CD4-positive, alpha-beta T cell treated with Interleukin-15 for 1 hour (primary cell): ENCODE measurements at regions not wholly inside any gene's neighbourhood (a gene's known extent, or its start where the extent isn't known, plus 50 kb on each side); places are given as distances from the start of the nearest gene placed in this dataset.

Source experiments
- DNase-seq: peaks from one replicate; pipeline ENCODE4 v3.0.0-alpha.2; 2020

- DNase-seq = no peak
Measured at GRCh38 chr9:7228726-7229125, 471.0 kb downstream of the KDM4C start.

GRCh38 chr9:7227951-7228350 lies 470.2 kb downstream of the KDM4C start:
- no peak for DNase-seq

- no peak for DNase-seq
Measured at GRCh38 chr9:7226007-7226640, 468.4 kb downstream of the KDM4C start.
